Body of pancreas (tissue), 4 donors: ENCODE measurements at regions not wholly inside any gene's neighbourhood (a gene's known extent, or its start where the extent isn't known, plus 50 kb on each side); places are given as distances from the start of the nearest gene placed in this dataset.
A peak's percentile ranks its signal among the peaks of the same experiment; 100 is the strongest.

Source experiments
- ATAC-seq: fragments of 150-250 bp; one replicate; pipeline ENCODE4 v1.9.1; 2016
- DNase-seq, 4 donors: peaks; one replicate each; pipeline ENCODE4 v3.0.0-alpha.2; 2019
- H3K27ac ChIP-seq, 4 donors: fragments of 200-600 bp; sonication (generic); 1 replicate in 3 of 4; 2 replicates in 1 of 4; pipeline versions ENCODE4 v1.5.1 to v1.6.1; 2016 to 2019; ENCODE audit warnings: mild to moderate bottlenecking in 1 of 4, mixed read lengths in 1 of 4, moderate library complexity in 1 of 4
- H3K27me3 ChIP-seq, 2 donors: fragments of 200-600 bp; sonication (generic); one replicate each; pipeline ENCODE4 v1.6.0; 2016; ENCODE audit warnings: mild to moderate bottlenecking in 1 of 2
- H3K36me3 ChIP-seq, 2 donors: fragments of 200-600 bp; sonication (generic); replicated peaks in 1 of 2; 2 replicates each; pipeline ENCODE4 v1.5.1; 2016; ENCODE audit warnings: low read depth in 2 of 2; ENCODE audit not compliant: insufficient read depth in 1 of 2
- H3K4me1 ChIP-seq: fragments of 200-600 bp; sonication (generic); one replicate; pipeline ENCODE4 v1.6.0; 2016
- H3K4me3 ChIP-seq, 2 donors: fragments of 200-600 bp; sonication (generic); 1 replicate in 1 of 2; 2 replicates in 1 of 2; pipeline ENCODE4 v1.5.1; 2016 to 2019
- H3K9me3 ChIP-seq, 3 donors: fragments of 200-600 bp; sonication (generic); 1 replicate in 2 of 3; 2 replicates in 1 of 3; pipeline ENCODE4 v1.5.1; 2016
- POLR2A ChIP-seq, 3 donors: fragments of 450-650 bp; IDR thresholded peaks; one replicate each; pipeline ENCODE4 v1.6.1; 2016; ENCODE audit warnings: antibody characterized with exemption in 3 of 3, mild to moderate bottlenecking in 2 of 3
- WGBS, 2 donors: methylation state at CpG; one replicate each; pipeline ENCODE4 v1.1.5; 2017; 5-methylcytosine and 5-hydroxymethylcytosine counted together
- intact Hi-C: fragments of 100-400 bp; cut with DNase I; formaldehyde crosslinking; loops from one replicate; pipeline ENCODE4 v1.15.1; 2023
- TF ChIP-seq, protein P1 (sequence below), 7 experiments: fragments of 450-650 bp in 4 of 7; fragments of 200-600 bp in 3 of 7; sonication (generic) in 3 of 7; IDR thresholded peaks; one replicate each; pipeline ENCODE4 v1.5.1; 2016 to 2019; ENCODE audit warnings: antibody characterized with exemption in 7 of 7

DNA sequence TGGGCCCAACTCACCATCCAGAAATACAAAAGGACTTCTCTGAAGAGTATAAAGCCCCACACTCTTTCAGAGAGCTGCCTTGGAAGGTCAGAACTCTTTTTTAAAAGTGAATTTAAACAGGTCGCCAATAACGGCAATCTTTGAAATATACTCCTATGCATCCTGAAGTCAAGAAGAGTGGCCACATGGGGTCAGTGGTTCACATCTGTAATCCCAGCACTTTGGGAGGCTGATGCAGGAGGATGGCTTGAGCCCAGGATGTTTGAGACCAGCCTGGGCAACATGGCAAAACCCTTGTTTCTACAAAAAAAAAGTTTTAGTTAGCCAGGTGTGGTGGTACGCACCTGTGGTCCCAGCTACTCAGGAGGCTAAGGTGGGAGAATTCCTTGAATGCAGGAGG is 68.1 kb upstream of the FZD7 start:
- intact Hi-C loops, result no loop called here
- WGBS, 2 donors, result 72 to 81% methylated on average over 3 of the region's 3 CpGs
- Histone ChIP-seq H3K9me3 (no peaks in the 10 kb centered on the region), H3K36me3 (no peaks in the 10 kb centered on the region), H3K27ac (no peak overlapping the region), H3K27me3 (no peaks in the 10 kb centered on the region), H3K4me1 (no peaks in the 10 kb centered on the region), H3K4me3 (no peak overlapping the region)
- DNase-seq, result no peak
- ATAC-seq, result no peak
- TF ChIP-seq, protein P1, sequence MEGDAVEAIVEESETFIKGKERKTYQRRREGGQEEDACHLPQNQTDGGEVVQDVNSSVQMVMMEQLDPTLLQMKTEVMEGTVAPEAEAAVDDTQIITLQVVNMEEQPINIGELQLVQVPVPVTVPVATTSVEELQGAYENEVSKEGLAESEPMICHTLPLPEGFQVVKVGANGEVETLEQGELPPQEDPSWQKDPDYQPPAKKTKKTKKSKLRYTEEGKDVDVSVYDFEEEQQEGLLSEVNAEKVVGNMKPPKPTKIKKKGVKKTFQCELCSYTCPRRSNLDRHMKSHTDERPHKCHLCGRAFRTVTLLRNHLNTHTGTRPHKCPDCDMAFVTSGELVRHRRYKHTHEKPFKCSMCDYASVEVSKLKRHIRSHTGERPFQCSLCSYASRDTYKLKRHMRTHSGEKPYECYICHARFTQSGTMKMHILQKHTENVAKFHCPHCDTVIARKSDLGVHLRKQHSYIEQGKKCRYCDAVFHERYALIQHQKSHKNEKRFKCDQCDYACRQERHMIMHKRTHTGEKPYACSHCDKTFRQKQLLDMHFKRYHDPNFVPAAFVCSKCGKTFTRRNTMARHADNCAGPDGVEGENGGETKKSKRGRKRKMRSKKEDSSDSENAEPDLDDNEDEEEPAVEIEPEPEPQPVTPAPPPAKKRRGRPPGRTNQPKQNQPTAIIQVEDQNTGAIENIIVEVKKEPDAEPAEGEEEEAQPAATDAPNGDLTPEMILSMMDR (IDR thresholded peaks at IDR 0.05), result peak in 1 of 7 experiments; percentile 13
- TF ChIP-seq POLR2A (IDR thresholded peaks at IDR 0.05), result no peak

DNA sequence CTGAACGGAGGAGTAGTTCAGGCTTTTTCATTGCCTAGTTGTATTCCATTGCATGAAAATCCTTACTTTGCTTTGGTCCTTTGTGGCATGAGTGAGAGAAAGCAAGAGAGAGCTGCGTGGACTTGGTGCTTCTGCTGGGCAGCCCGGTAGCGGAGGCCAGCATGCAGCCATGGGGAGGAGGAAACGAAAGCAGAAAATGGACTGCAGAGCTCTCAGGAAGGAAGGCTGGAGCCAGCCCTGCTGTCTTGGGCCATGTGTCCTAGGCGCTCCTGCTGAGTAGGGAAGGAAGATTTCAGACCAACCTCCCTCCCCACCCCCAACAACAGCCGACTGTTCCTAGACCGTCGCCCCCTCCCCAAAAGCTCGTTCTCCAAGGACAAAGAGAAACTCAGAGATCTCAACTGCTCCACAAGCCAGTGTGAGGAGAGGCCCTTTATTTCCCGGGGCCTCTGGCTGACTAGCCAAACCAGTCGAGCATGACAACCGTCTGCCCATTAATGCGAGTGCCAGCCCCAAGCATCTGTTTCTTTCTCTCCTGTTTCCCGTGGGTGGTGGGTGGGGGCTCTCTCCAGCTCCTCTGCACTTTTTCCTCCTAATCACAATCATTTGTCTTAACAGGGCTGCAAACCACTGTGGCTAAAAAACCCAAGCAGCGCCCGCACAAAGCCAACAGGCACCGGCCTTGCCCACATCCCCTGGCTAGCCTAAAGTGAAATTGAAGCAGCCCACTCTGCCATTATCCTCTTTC is 66.8 kb upstream of the FZD7 start:
- DNase-seq (no peak), ATAC-seq (no peak)
- H3K9me3 ChIP-seq, result no peaks in the 10 kb centered on the region
- H3K27ac ChIP-seq, result no peak overlapping the region
- no peak overlapping the region for H3K4me3 ChIP-seq
- intact Hi-C loops, result no loop called here
- 58 to 61% methylated on average over 15 to 18 of the region's 18 CpGs for WGBS, 2 donors
- no peaks in the 10 kb centered on the region for H3K27me3 ChIP-seq
- H3K36me3 ChIP-seq, result no peaks in the 10 kb centered on the region
- TF ChIP-seq POLR2A (IDR thresholded peaks at IDR 0.05), result no peak
- TF ChIP-seq, protein P1 (IDR thresholded peaks at IDR 0.05), result no peak
- no peaks in the 10 kb centered on the region for H3K4me1 ChIP-seq

DNA sequence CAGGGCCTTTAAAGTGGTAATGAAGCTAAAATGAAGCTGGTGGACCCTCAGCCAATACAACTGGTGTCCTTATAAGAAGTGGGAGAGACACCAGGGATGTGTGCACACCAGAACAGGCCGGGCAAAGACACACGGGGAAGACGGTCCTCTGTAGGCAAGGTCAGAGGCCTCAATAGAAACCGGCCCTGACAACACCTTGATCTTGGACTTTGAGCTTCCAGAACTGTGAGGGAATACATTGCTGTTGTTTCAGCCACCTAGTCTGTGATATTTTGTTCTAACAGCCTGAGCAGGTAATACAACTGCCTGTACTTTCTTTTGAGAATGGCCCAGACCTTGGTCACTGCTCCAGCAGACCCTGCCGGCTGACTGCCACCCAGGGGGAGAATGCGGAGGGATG is 65.6 kb upstream of the FZD7 start:
- H3K4me3 ChIP-seq, result no peak overlapping the region
- no peaks in the 10 kb centered on the region for H3K9me3 ChIP-seq
- DNase-seq (no peak), ATAC-seq (no peak)
- H3K27me3 ChIP-seq, result no peaks in the 10 kb centered on the region
- intact Hi-C loops, result no loop called here
- WGBS, 2 donors, result 67 to 78% methylated on average over 4 to 6 of the region's 6 CpGs
- no peak for TF ChIP-seq POLR2A (IDR thresholded peaks at IDR 0.05)
- TF ChIP-seq, protein P1 (IDR thresholded peaks at IDR 0.05), result no peak
- H3K36me3 ChIP-seq, result no peaks in the 10 kb centered on the region
- no peaks in the 10 kb centered on the region for H3K4me1 ChIP-seq
- H3K27ac ChIP-seq, result no peak overlapping the region

DNA sequence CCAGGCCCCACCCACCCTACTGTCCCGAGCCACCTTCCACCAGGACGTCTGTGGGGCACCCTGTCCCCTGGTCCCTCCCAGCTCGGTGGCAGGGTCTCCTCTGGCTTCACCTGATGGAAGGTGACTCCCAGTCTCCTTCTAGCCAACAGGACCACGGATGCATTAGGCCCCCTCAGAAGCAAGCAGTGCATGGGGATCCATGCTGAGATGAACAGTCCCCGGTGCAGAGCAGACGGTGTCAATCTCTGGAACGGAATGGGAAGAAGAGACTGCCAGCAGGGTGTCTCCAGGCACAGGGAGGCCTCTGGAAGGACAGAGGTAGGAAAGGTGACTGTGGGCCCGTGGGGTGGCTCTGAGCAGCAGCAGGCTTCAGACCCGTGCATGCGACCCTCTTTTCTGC is 65.2 kb upstream of the FZD7 start:
- ATAC-seq (no peak), DNase-seq (no peak)
- 86% methylated on average over 6 to 9 of the region's 10 CpGs for WGBS, 2 donors
- H3K27ac ChIP-seq, result no peak overlapping the region
- no peaks in the 10 kb centered on the region for H3K9me3 ChIP-seq
- no peak overlapping the region for H3K4me3 ChIP-seq
- no peaks in the 10 kb centered on the region for H3K36me3 ChIP-seq
- no peaks in the 10 kb centered on the region for H3K4me1 ChIP-seq
- intact Hi-C loops, result no loop called here
- no peaks in the 10 kb centered on the region for H3K27me3 ChIP-seq
- TF ChIP-seq, protein P1 (IDR thresholded peaks at IDR 0.05), result no peak
- no peak for TF ChIP-seq POLR2A (IDR thresholded peaks at IDR 0.05)
